HCT116 (cell line): ENCODE measurements at regions not wholly inside any gene's neighbourhood (a gene's known extent, or its start where the extent isn't known, plus 50 kb on each side); places are given as distances from the start of the nearest gene placed in this dataset.

Experiments used
- ATAC-seq: fragments of 200-7000 bp; cut with Tn5 transposase; 2 replicates; pipeline ENCODE4 v1.9.1; 2020; ENCODE audit warnings: mild to moderate bottlenecking, moderate library complexity
- BruUV-seq: library from RNA; stranded (reverse); fragments of 400-500 nt; replicated peaks from 2 replicates; lab custom pipeline; 2021; lab: Mats Ljungman, UMichigan
- CTCF ChIA-PET: fragments of 300-600 bp; sonication (Branson Sonifier 250); formaldehyde crosslinking; loops from one replicate; lab custom pipeline; 2021; ENCODE audit warnings: antibody characterized with exemption; lab: Charles Lee
- POLR2A ChIA-PET: fragments of 300-600, 350-600 bp; sonication (Branson Sonifier 250); formaldehyde crosslinking; loops from one replicate; lab custom pipeline; 2021; ENCODE audit warnings: antibody characterized with exemption; lab: Charles Lee
- RAD21 ChIA-PET, 2 experiments: fragments of 300-600 bp; sonication (Branson Sonifier 250); formaldehyde crosslinking; loops; one replicate each; lab custom pipeline; 2023; ENCODE audit warnings: low total read pairs in 2 of 2; ENCODE audit not compliant: uncharacterized antibody in 2 of 2, unreplicated experiment in 2 of 2, low non-redundant PET in 1 of 2; lab: Charles Lee
- DNase-seq: peaks from one replicate; pipeline ENCODE4 v3.0.0-alpha.2; 2010; ENCODE audit warnings: low read depth, low spot score
- H2AFZ ChIP-seq: fragments of 200-600 bp; shearing (Covaris generic), sonication (generic); 2 replicates; pipeline ENCODE4 v1.6.1; 2017; ENCODE audit warnings: low read depth, mixed run types, mixed read lengths, antibody characterized with exemption, low read length; ENCODE audit not compliant: poor library complexity, severe bottlenecking
- H3K27ac ChIP-seq: 2 replicates; pipeline ENCODE4 v1.5.1; 2012; ENCODE audit warnings: low read depth, low read length
- H3K27me3 ChIP-seq: fragments of 200-600 bp; sonication (generic); 2 replicates; pipeline ENCODE4 v1.6.1; 2016; ENCODE audit warnings: mixed run types, low read length, mixed read lengths; ENCODE audit not compliant: insufficient read depth
- H3K36me3 ChIP-seq, 2 experiments: fragments of 200-500 bp in 1 of 2; fragments of 200-600 bp in 1 of 2; sonication (Bioruptor generic) in 1 of 2; sonication (generic) in 1 of 2; 2 replicates each; pipeline versions ENCODE4 v1.5.1 to v1.6.1; 2014 to 2016; ENCODE audit warnings: low read length in 2 of 2, inconsistent platforms in 1 of 2, mixed read lengths in 1 of 2, mixed run types in 1 of 2; ENCODE audit not compliant: insufficient read depth in 2 of 2, control insufficient read depth in 1 of 2
- H3K4me1 ChIP-seq, 2 experiments: fragments of 200-600 bp in 1 of 2; sonication (generic) in 1 of 2; 2 replicates each; pipeline versions ENCODE4 v1.5.1 to v1.6.1; 2012 to 2017; ENCODE audit warnings: low read length in 2 of 2, inconsistent platforms in 1 of 2, mild to moderate bottlenecking in 1 of 2, mixed read lengths in 1 of 2, mixed run types in 1 of 2, moderate library complexity in 1 of 2; ENCODE audit not compliant: insufficient read depth in 2 of 2, control insufficient read depth in 1 of 2
- H3K4me2 ChIP-seq: fragments of 200-600 bp; sonication (generic); 2 replicates; pipeline ENCODE4 v1.6.1; 2017; ENCODE audit warnings: mixed run types, low read length, mixed read lengths
- H3K4me3 ChIP-seq, 2 experiments: fragments of 200-600 bp in 1 of 2; sonication (generic) in 1 of 2; replicated peaks in 1 of 2; 2 replicates each; pipeline ENCODE4 v1.5.1; 2011 to 2016; ENCODE audit warnings: low read length in 2 of 2, control low read depth in 1 of 2, low read depth in 1 of 2, mild to moderate bottlenecking in 1 of 2, mixed read lengths in 1 of 2, mixed run types in 1 of 2
- H3K79me2 ChIP-seq: fragments of 200-600 bp; sonication (generic); 2 replicates; pipeline ENCODE4 v1.6.1; 2017; ENCODE audit warnings: mild to moderate bottlenecking, mixed run types, low read length, moderate library complexity, mixed read lengths; ENCODE audit not compliant: insufficient read depth
- H3K9ac ChIP-seq: fragments of 200-600 bp; sonication (generic); 2 replicates; pipeline ENCODE4 v1.6.1; 2016; ENCODE audit warnings: low read length, mixed read lengths
- H3K9me2 ChIP-seq: fragments of 200-600 bp; sonication (generic), shearing (Covaris generic); 2 replicates; pipeline ENCODE4 v1.6.1; 2017; ENCODE audit warnings: mixed run types, mild to moderate bottlenecking, moderate library complexity; ENCODE audit not compliant: insufficient read depth
- H3K9me3 ChIP-seq, 2 experiments: fragments of 200-500 bp in 1 of 2; fragments of 200-600 bp in 1 of 2; sonication (Bioruptor generic) in 1 of 2; sonication (generic) in 1 of 2; 2 replicates each; pipeline ENCODE4 v1.6.1; 2014 to 2017; ENCODE audit warnings: low read length in 2 of 2, mixed read lengths in 2 of 2, inconsistent platforms in 1 of 2, low read depth in 1 of 2, mild to moderate bottlenecking in 1 of 2, mixed run types in 1 of 2, moderate library complexity in 1 of 2; ENCODE audit not compliant: control insufficient read depth in 1 of 2, insufficient read depth in 1 of 2
- H4K20me1 ChIP-seq: fragments of 200-600 bp; sonication (generic), shearing (Covaris generic); 2 replicates; pipeline ENCODE4 v1.6.1; 2017; ENCODE audit warnings: mixed run types, mild to moderate bottlenecking, moderate library complexity; ENCODE audit not compliant: insufficient read depth
- CBX3 ChIP-seq: IDR thresholded peaks from 2 replicates; pipeline ENCODE4 v1.6.1; 2012; ENCODE audit warnings: low read depth
- CEBPB ChIP-seq: IDR thresholded peaks from 2 replicates; pipeline ENCODE4 v1.6.1; 2012; ENCODE audit warnings: low read depth
- ELF1 ChIP-seq: IDR thresholded peaks from 2 replicates; pipeline ENCODE4 v1.6.1; 2012; ENCODE audit warnings: low read depth, borderline replicate concordance
- FOSL1 ChIP-seq: IDR thresholded peaks from 2 replicates; pipeline ENCODE4 v1.6.1; 2012; ENCODE audit warnings: low read depth
- JUND ChIP-seq: IDR thresholded peaks from 2 replicates; pipeline ENCODE4 v1.6.1; 2012
- POLR2A ChIP-seq: IDR thresholded peaks from 2 replicates; pipeline ENCODE4 v1.7.0; 2011; ENCODE audit warnings: borderline replicate concordance; ENCODE audit not compliant: insufficient read depth, insufficient read length; ENCODE audit errors: extremely low read depth
- RAD21 ChIP-seq: IDR thresholded peaks from 2 replicates; pipeline ENCODE4 v1.6.1; 2012; ENCODE audit warnings: low read depth, mild to moderate bottlenecking
- SIN3A ChIP-seq: IDR thresholded peaks from 2 replicates; pipeline ENCODE4 v1.6.1; 2012; ENCODE audit warnings: low read depth
- SRF ChIP-seq: IDR thresholded peaks from 2 replicates; pipeline ENCODE4 v1.6.1; 2012; ENCODE audit warnings: low read depth
- TCF7L2 ChIP-seq: IDR thresholded peaks from 2 replicates; pipeline ENCODE4 v1.7.0; 2011; ENCODE audit warnings: borderline replicate concordance, inconsistent platforms; ENCODE audit not compliant: insufficient read depth, insufficient read length; ENCODE audit errors: extremely low read depth
- ZFX ChIP-seq: fragments of 450-650 bp; IDR thresholded peaks from 2 replicates; pipeline ENCODE4 v1.6.1; 2017
- intact Hi-C: fragments of 100-400 bp; cut with micrococcal nuclease; formaldehyde crosslinking; loops from 2 replicates; pipeline ENCODE4 v1.10.0; 2022
- TF ChIP-seq, protein P1 (sequence below): IDR thresholded peaks from 2 replicates; pipeline ENCODE4 v1.6.1; 2012
- TF ChIP-seq, protein P2 (sequence below): IDR thresholded peaks from 2 replicates; pipeline ENCODE4 v1.6.1; 2012
- TF ChIP-seq, protein P3 (sequence below), 3 experiments: fragments of 200-600 bp in 1 of 3; sonication (generic) in 1 of 3; IDR thresholded peaks in 2 of 3; conservative IDR thresholded peaks in 1 of 3; 2 replicates each; pipeline ENCODE4 v1.5.1; 2012 to 2017; ENCODE audit warnings: low read depth in 2 of 3, low read length in 2 of 3, antibody characterized with exemption in 1 of 3, borderline replicate concordance in 1 of 3, control low read depth in 1 of 3, mild to moderate bottlenecking in 1 of 3, mixed read lengths in 1 of 3, mixed run types in 1 of 3, moderate library complexity in 1 of 3; ENCODE audit not compliant: insufficient read depth in 1 of 3

DNA sequence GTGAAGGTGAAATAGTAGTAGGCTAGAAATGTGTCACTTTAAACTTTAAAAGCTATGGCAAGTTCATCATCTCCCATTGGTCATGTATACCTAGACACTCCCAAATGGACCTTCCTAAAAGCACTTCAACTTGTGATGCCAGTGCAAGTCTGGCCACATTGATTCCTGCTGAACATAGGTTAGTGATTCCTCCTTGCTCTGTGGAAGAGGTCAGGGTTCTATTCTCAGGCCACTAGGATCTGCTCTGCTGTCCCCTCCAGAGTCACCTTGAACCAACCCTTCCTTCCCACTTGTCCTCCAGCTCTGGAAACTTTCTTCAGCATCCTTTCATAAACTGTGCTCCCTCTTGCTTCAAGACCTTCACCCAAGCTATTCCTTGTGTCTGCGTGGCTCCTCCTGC lies 301.7 kb downstream of the RPLP1 start:
- Histone ChIP-seq H3K9me3 (peaks cover 3 to 6% of the 10 kb centered on the region in 2 experiments; a peak in 1 of 4 replicates), H4K20me1 (no peaks in the 10 kb centered on the region), H3K4me3 (no peak overlapping the region), H3K36me3 (no peaks in the 10 kb centered on the region), H3K4me1 (peaks cover 7 to 22% of the 10 kb centered on the region in 2 experiments), H3K27ac (no peak overlapping the region), H3K79me2 (no peaks in the 10 kb centered on the region), H3K9ac (no peak overlapping the region), H3K4me2 (no peak overlapping the region), H3K9me2 (no peaks in the 10 kb centered on the region), H2AFZ (no peak overlapping the region), H3K27me3 (no peaks in the 10 kb centered on the region)
- intact Hi-C loops: no loop called here
- BruUV-seq: no TSS peak
- POLR2A ChIA-PET: no interaction called here
- RAD21 ChIA-PET: no interaction called here
- CTCF ChIA-PET: no interaction called here
- no peak for DNase-seq
- no peak for TF ChIP-seq ELF1
- no peak for TF ChIP-seq RAD21
- no peak for TF ChIP-seq CBX3
- TF ChIP-seq POLR2A: no peak
- ATAC-seq: no peak

DNA sequence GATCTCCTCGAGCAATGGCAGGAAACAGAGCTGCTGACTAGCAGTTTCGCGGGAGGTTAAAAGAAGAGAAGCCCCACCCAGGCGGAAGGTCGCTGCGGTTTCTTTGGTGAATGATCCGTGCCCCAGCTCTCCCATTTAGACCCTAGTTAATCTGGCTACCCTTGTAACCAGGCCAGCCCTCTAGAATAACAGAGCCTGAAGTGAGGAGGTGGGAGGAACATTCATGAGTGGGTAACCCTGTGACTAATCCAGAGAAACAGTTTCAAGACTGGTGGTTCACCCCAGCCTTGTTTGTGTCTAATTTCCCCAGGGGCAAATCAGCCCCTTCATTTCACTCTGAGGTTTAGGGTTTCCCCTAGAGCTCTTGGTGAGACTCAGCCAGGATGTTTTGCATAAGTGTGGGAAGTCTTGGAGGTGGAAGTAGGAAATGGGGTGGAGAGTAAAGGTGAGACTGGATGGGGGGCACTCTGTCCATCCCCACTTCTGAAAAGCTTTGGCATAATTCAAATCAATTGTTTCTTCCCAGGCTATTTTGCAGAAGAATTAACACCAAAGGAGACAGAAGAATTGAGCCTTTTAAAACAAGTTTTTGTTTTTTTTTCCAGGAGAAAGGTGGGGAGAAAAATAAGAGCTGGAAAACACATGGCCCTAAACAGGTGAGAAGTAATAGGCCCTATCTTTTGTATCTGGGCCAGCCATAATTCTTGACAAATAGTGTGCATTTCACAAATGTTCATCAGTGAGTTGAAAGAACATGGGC lies 303.1 kb downstream of the RPLP1 start:
- ATAC-seq: no peak
- H3K27me3 ChIP-seq: peaks cover 8% of the 10 kb centered on the region; the same call in 1 of the 2 replicates
- H3K27ac ChIP-seq: no peak overlapping the region
- no peaks in the 10 kb centered on the region for H4K20me1 ChIP-seq
- intact Hi-C loops: no loop called here
- no peak overlapping the region for H3K4me2 ChIP-seq
- TF ChIP-seq ELF1: no peak
- TF ChIP-seq SIN3A: no peak
- TF ChIP-seq, protein P1, sequence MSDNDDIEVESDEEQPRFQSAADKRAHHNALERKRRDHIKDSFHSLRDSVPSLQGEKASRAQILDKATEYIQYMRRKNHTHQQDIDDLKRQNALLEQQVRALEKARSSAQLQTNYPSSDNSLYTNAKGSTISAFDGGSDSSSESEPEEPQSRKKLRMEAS: no peak
- TF ChIP-seq JUND: no peak
- no peak for TF ChIP-seq ZFX
- TF ChIP-seq FOSL1: no peak
- TF ChIP-seq, protein P2, sequence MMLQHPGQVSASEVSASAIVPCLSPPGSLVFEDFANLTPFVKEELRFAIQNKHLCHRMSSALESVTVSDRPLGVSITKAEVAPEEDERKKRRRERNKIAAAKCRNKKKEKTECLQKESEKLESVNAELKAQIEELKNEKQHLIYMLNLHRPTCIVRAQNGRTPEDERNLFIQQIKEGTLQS: no peak
- TF ChIP-seq TCF7L2: no peak
- no peak for TF ChIP-seq CEBPB
- TF ChIP-seq, protein P3, sequence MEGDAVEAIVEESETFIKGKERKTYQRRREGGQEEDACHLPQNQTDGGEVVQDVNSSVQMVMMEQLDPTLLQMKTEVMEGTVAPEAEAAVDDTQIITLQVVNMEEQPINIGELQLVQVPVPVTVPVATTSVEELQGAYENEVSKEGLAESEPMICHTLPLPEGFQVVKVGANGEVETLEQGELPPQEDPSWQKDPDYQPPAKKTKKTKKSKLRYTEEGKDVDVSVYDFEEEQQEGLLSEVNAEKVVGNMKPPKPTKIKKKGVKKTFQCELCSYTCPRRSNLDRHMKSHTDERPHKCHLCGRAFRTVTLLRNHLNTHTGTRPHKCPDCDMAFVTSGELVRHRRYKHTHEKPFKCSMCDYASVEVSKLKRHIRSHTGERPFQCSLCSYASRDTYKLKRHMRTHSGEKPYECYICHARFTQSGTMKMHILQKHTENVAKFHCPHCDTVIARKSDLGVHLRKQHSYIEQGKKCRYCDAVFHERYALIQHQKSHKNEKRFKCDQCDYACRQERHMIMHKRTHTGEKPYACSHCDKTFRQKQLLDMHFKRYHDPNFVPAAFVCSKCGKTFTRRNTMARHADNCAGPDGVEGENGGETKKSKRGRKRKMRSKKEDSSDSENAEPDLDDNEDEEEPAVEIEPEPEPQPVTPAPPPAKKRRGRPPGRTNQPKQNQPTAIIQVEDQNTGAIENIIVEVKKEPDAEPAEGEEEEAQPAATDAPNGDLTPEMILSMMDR (IDR thresholded peaks at IDR 0.05 in 2 of 3, conservative IDR thresholded peaks at IDR 0.05 in 1 of 3; ENCODE audit: borderline replicate concordance in 1 of 3, insufficient read depth in 1 of 3, low read depth in 2 of 3, low read length in 2 of 3): no peak
- no peak for TF ChIP-seq SRF
- TF ChIP-seq, all 23 proteins: peak for 0
- no peak overlapping the region for H3K9ac ChIP-seq
- POLR2A ChIA-PET: no interaction called here
- RAD21 ChIA-PET: no interaction called here
- H3K9me3 ChIP-seq: peaks cover 3 to 6% of the 10 kb centered on the region in 2 experiments; a peak in 1 of 4 replicates
- no peak overlapping the region for H3K4me3 ChIP-seq
- CTCF ChIA-PET: no interaction called here
- no peak overlapping the region for H2AFZ ChIP-seq
- no peaks in the 10 kb centered on the region for H3K36me3 ChIP-seq
- DNase-seq: no peak
- H3K9me2 ChIP-seq: no peaks in the 10 kb centered on the region
- BruUV-seq: no TSS peak
- no peaks in the 10 kb centered on the region for H3K79me2 ChIP-seq
- H3K4me1 ChIP-seq: peaks cover 14 to 31% of the 10 kb centered on the region in 2 experiments
